ENCODE measurements at regions not wholly inside any gene's neighbourhood (a gene's known extent, or its start where the extent isn't known, plus 50 kb on each side); places are given as distances from the start of the nearest gene placed in this dataset.

- Mint-ChIP-seq H3K36me3 (ENCODE audit: insufficient read depth, unreplicated experiment) (no peaks in the 10 kb centered on the region), H3K27me3 (ENCODE audit: insufficient read depth, unreplicated experiment) (no peaks in the 10 kb centered on the region), H3K9me3 (ENCODE audit: unreplicated experiment) (peaks cover 13% of the 10 kb centered on the region), H3K4me3 (ENCODE audit: unreplicated experiment) (no peak overlapping the region), H3K4me1 (ENCODE audit: insufficient read depth, unreplicated experiment) (no peaks in the 10 kb centered on the region), H3K27ac (ENCODE audit: low read depth, unreplicated experiment) (no peak overlapping the region)
- DNase-seq (ENCODE audit: unreplicated experiment): no peak
- intact Hi-C loops (cut with micrococcal nuclease): no loop called here
- POLR2A ChIA-PET: no interaction called here
- TF ChIP-seq CTCF (IDR thresholded peaks at IDR 0.05; ENCODE audit: unreplicated experiment): no peak
- CTCF ChIA-PET: interaction anchor here (0.5 kb wide), 1 partner anchor 57 kb away, joined by 3 read pairs; no protein-coding TSS in a partner anchor
- BruUV-seq (replicated peaks): no TSS peak
These were observed 996.9 kb upstream of the GRIA3 start for GRCh38 chrX:122187069-122187713.

DNA sequence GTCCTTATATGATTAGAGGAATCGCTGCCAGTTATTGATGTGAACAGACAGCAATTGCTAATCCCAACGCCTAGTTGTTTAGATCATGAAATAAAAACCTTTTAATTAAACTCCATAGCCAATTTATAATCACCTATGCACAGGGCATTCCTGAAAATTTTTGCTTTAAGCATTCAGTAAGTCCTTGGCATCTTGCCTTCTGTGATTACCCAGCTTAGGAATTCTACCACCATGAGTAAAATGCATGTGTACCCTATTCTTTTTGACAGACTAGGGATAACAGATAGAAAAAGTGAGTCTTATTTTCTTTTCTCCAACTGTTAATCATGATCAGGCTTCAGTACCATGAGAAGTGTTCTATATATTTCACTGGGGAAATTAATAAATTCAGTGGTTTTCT, 995.3 kb upstream of the GRIA3 start:
- Mint-ChIP-seq H3K4me1 (ENCODE audit: insufficient read depth, unreplicated experiment) (no peaks in the 10 kb centered on the region), H3K9me3 (ENCODE audit: unreplicated experiment) (peaks cover 19% of the 10 kb centered on the region), H3K27ac (ENCODE audit: low read depth, unreplicated experiment) (no peak overlapping the region), H3K27me3 (ENCODE audit: insufficient read depth, unreplicated experiment) (no peaks in the 10 kb centered on the region), H3K36me3 (ENCODE audit: insufficient read depth, unreplicated experiment) (no peaks in the 10 kb centered on the region), H3K4me3 (ENCODE audit: unreplicated experiment) (no peak overlapping the region)
- ChIA-PET POLR2A (interaction anchor here (0.7 kb wide), 1 partner anchor 22 kb away, joined by 6 read pairs; no protein-coding TSS in a partner anchor), CTCF (no interaction called here)
- intact Hi-C loops (cut with micrococcal nuclease): no loop called here
- no TSS peak for BruUV-seq (replicated peaks)
- DNase-seq (ENCODE audit: unreplicated experiment): peak; percentile 14
- no peak for TF ChIP-seq CTCF (IDR thresholded peaks at IDR 0.05; ENCODE audit: unreplicated experiment)

GRCh38 chrX:122196343-122196742, 987.7 kb upstream of the GRIA3 start:
- Mint-ChIP-seq H3K27me3 (ENCODE audit: insufficient read depth, unreplicated experiment) (no peaks in the 10 kb centered on the region), H3K4me1 (ENCODE audit: insufficient read depth, unreplicated experiment) (no peaks in the 10 kb centered on the region), H3K27ac (ENCODE audit: low read depth, unreplicated experiment) (no peak overlapping the region), H3K36me3 (ENCODE audit: insufficient read depth, unreplicated experiment) (no peaks in the 10 kb centered on the region), H3K9me3 (ENCODE audit: unreplicated experiment) (peaks cover 30% of the 10 kb centered on the region), H3K4me3 (ENCODE audit: unreplicated experiment) (no peak overlapping the region)
- BruUV-seq (replicated peaks): no TSS peak
- TF ChIP-seq CTCF (IDR thresholded peaks at IDR 0.05; ENCODE audit: unreplicated experiment): no peak
- no peak for DNase-seq (ENCODE audit: unreplicated experiment)
- POLR2A ChIA-PET: no interaction called here
- intact Hi-C loops (cut with micrococcal nuclease): no loop called here
- CTCF ChIA-PET: interaction anchor here (0.6 kb wide), 1 partner anchor 839 kb away, joined by 3 read pairs; no protein-coding TSS in a partner anchor

DNA sequence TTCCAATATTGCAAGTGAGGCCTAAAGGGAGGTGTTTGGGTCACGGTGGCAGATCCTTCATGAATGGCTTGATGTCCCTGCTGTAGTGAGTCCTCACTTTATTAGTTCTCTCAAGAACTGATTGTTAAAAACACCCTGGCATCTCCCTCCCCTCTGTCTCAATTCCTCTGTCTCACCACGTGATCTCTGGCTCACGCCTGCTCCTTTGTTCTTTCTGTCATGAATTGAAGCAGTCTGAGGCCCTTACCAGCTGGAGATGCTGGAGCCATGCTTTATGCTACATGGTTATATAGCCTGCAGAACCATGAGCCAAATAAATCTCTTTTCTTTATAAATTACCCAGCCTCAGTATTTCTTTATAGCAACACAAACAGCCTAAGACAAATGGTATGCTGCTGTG, 980.7 kb upstream of the GRIA3 start:
- no peak for TF ChIP-seq CTCF (IDR thresholded peaks at IDR 0.05; ENCODE audit: unreplicated experiment)
- Mint-ChIP-seq H3K27me3 (ENCODE audit: insufficient read depth, unreplicated experiment) (no peaks in the 10 kb centered on the region), H3K9me3 (ENCODE audit: unreplicated experiment) (no peaks in the 10 kb centered on the region), H3K4me1 (ENCODE audit: insufficient read depth, unreplicated experiment) (no peaks in the 10 kb centered on the region), H3K4me3 (ENCODE audit: unreplicated experiment) (no peak overlapping the region), H3K36me3 (ENCODE audit: insufficient read depth, unreplicated experiment) (no peaks in the 10 kb centered on the region), H3K27ac (ENCODE audit: low read depth, unreplicated experiment) (no peak overlapping the region)
- intact Hi-C loops (cut with micrococcal nuclease): no loop called here
- CTCF ChIA-PET: no interaction called here
- no peak for DNase-seq (ENCODE audit: unreplicated experiment)
- no TSS peak for BruUV-seq (replicated peaks)
- POLR2A ChIA-PET: no interaction called here
